Effector memory CD8-positive, alpha-beta T cell (primary cell): ENCODE measurements at regions not wholly inside any gene's neighbourhood (a gene's known extent, or its start where the extent isn't known, plus 50 kb on each side); places are given as distances from the start of the nearest gene placed in this dataset.
"Not testable (repeated sequence)": the region's sequence is repeated elsewhere in the genome, so short reads cannot be mapped to it uniquely, and the experiment has no call there.

Experiments used
- ATAC-seq: fragments of 150-1000 bp; cut with Tn5 transposase; replicated peaks from 2 replicates; pipeline ENCODE4 v1.10.0; 2021; ENCODE audit warnings: mild to moderate bottlenecking, moderate library complexity
- DNase-seq, 3 experiments: peaks; one replicate each; pipeline ENCODE4 v3.0.0; 2021
- H3K27ac Mint-ChIP-seq, 2 donors: one replicate each; pipeline ENCODE4 v1.8.0; 2022; ENCODE audit warnings: mild to moderate bottlenecking in 2 of 2, mixed read lengths in 2 of 2, moderate library complexity in 2 of 2
- H3K27me3 Mint-ChIP-seq, 2 donors: one replicate each; pipeline ENCODE4 v1.8.0; 2022; ENCODE audit warnings: mixed read lengths in 2 of 2
- H3K36me3 Mint-ChIP-seq: one replicate; pipeline ENCODE4 v1.8.0; 2022; ENCODE audit warnings: mild to moderate bottlenecking, moderate library complexity, mixed read lengths; ENCODE audit not compliant: insufficient read depth
- H3K4me1 Mint-ChIP-seq, 2 donors: one replicate each; pipeline ENCODE4 v1.8.0; 2022; ENCODE audit warnings: low read depth in 2 of 2, mixed read lengths in 2 of 2
- H3K4me3 Mint-ChIP-seq, 2 donors: one replicate each; pipeline ENCODE4 v1.8.0; 2022; ENCODE audit warnings: mild to moderate bottlenecking in 2 of 2, mixed read lengths in 2 of 2, moderate library complexity in 2 of 2
- H3K9me3 Mint-ChIP-seq, 2 donors: one replicate each; pipeline ENCODE4 v1.8.0; 2022; ENCODE audit warnings: mixed read lengths in 2 of 2

DNA sequence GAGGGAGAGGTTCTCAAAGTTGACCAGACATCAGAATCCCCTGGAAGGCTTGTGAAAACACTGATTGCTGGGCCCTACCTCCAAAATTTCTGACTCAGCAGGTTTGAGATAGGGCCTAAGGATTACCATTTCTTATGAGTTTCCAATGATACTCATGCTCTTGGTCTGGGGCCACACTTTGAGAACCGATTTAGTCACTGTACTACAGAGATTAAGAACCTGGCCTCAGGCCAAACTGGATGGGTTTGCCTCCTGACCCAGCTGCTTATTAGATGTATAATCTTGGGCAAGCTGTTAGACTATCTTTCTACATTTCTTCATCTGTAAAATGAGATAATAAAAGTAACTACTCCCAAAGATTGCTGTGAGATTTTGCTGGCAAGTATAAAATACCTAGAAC, 77.1 kb upstream of the SCIN start:
- no peaks in the 10 kb centered on the region for H3K36me3 Mint-ChIP-seq
- H3K27ac Mint-ChIP-seq: no peak overlapping the region
- peaks cover 2 to 4% of the 10 kb centered on the region in 2 donors for H3K4me1 Mint-ChIP-seq
- no peak overlapping the region for H3K4me3 Mint-ChIP-seq
- ATAC-seq: no peak
- DNase-seq: no peak
- no peaks in the 10 kb centered on the region for H3K9me3 Mint-ChIP-seq
- peaks cover 11 to 16% of the 10 kb centered on the region in 2 donors for H3K27me3 Mint-ChIP-seq

DNA sequence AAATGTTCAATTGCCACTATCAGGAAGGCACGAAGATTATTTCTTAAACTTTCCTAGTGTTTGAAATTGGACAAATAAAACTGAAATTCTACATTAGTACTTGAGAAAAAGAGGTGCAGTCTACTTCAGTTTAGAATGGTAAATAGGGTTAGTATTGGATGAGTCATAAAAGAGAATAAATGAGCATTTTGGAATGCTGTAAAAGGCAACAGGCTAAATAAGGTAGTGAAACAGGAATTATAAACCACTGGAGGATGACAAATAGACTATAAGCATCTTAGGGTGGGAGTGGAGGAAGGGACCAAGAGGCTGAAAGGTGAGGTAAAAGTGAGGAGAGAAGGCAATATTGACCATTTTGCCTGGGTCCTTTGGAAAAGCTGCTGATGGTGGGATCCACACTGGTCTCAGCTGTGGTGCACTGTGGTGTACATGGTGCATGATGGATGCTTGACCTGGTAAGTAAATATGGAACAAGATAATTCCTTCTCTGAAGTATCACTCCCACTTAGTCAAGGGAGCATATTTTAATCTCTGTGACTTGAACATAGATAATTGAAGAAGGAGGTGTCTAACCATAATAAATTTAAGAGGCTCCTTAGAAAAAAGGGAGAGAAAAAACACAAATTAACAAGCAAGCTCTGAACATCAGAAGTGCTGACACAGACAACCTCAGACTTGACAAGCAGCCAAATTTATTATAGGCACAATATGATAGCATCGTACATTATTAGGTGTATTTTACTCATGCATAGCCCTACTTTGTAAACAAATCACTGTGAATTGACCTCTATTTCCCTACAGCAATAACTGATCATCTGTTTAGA, 76.4 kb upstream of the SCIN start:
- no peak for DNase-seq
- peaks cover 11 to 16% of the 10 kb centered on the region in 2 donors for H3K27me3 Mint-ChIP-seq
- H3K9me3 Mint-ChIP-seq: no peaks in the 10 kb centered on the region
- H3K4me1 Mint-ChIP-seq: peaks cover 2 to 4% of the 10 kb centered on the region in 2 donors
- no peak overlapping the region for H3K4me3 Mint-ChIP-seq
- no peak for ATAC-seq
- H3K27ac Mint-ChIP-seq: no peak overlapping the region
- H3K36me3 Mint-ChIP-seq: no peaks in the 10 kb centered on the region

DNA sequence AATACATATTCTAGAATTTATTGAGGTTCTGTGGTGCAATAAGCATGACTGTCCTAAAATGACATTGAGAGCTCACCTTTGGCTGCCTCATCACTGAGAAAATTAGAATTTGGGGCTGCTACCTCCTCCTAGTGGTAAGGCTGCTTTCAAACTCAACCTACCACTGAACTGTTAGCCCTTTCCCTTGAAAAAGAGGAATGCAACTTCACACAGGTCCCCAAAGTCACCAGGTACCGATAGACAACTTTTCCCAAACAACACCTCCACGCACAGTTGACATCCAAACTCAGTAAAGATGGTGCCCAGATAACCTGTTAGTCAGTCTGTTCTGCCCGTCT, 75.9 kb upstream of the SCIN start:
- peaks cover 11 to 16% of the 10 kb centered on the region in 2 donors for H3K27me3 Mint-ChIP-seq
- no peaks in the 10 kb centered on the region for H3K36me3 Mint-ChIP-seq
- peaks cover 2 to 4% of the 10 kb centered on the region in 2 donors for H3K4me1 Mint-ChIP-seq
- H3K4me3 Mint-ChIP-seq: no peak overlapping the region
- DNase-seq (no peak), ATAC-seq (no peak)
- H3K27ac Mint-ChIP-seq: no peak overlapping the region
- H3K9me3 Mint-ChIP-seq: no peaks in the 10 kb centered on the region

DNA sequence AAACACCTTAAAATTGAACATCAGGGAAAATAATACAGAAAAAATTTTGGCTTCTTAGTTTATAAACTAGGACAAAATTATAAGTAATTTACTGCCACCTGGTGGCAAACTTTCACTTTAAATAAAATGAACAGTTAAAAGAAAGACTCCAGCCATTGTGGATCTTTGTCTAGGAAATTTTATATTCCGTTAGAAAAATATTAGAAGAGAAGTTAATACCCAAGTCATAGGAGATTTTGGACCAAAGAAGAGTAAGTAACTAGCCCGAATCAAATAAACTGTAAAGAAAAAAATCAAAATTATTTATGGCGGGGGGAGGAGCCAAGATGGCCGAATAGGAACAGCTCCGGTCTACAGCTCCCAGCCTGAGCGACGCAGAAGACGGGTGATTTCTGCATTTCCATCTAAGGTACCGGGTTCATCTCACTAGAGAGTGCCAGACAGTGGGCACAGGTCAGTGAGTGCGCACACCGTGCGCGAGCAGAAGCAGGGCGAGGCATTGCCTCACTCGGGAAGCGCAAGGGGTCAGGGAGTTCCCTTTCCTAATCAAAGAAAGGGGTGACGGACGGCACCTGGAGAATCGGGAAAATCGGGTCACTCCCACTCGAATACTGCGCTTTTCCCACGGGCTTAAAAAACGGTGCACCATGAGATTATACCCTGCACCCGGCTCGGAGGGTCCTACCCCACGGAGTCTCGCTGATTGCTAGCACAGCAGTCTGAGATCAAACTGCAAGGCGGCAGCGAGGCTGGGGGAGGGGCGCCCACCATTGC, 73.4 kb upstream of the SCIN start:
- not testable (repeated sequence) for H3K27ac Mint-ChIP-seq, H3K27me3 Mint-ChIP-seq, H3K36me3 Mint-ChIP-seq, ATAC-seq, DNase-seq, H3K4me1 Mint-ChIP-seq, H3K9me3 Mint-ChIP-seq
- H3K4me3 Mint-ChIP-seq: peak overlapping the region in 1 of 2 donors; percentile 77

DNA sequence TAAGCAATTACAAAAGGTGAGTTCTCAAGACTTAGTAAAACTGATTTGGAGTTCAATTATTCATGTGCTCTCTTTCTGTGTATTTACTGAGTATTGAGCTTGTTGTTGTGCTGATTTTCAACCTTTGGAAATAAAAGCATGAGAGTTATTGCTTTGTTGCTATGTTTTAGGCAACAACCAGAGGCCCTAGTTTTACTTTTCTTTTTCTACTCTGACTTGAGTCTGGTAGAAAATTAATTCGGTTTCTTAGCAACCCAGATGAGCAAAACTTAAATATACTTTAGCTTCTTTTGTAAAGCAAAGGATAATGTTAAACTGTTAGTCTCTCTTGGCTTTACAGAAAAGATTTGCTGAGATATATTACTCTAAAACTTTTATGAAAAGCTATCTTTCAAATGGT, 66.4 kb upstream of the SCIN start:
- H3K9me3 Mint-ChIP-seq: no peaks in the 10 kb centered on the region
- H3K4me1 Mint-ChIP-seq: no peaks in the 10 kb centered on the region
- DNase-seq (no peak), ATAC-seq (no peak)
- H3K27me3 Mint-ChIP-seq: no peaks in the 10 kb centered on the region
- H3K4me3 Mint-ChIP-seq: no peak overlapping the region
- H3K27ac Mint-ChIP-seq: no peak overlapping the region
- no peaks in the 10 kb centered on the region for H3K36me3 Mint-ChIP-seq

DNA sequence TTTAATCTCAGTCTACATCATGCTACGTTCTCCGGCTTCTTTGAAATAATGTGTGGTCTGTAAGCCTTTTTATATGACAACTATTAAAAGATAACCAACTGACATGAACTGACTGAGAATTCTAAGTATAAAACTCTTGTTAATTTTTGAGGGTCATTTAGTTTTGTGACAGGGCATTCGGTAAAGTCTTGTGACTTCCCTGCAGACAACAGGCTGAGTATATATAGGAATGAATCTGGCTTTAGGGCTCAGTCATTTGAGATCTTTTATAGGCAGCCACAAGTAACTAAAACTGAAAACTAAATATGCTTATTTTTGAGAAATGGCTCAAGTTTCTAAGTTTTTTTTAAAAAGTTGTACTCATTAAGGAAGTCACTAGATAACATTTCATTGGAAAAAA, 62.5 kb upstream of the SCIN start:
- no peaks in the 10 kb centered on the region for H3K4me1 Mint-ChIP-seq
- no peak overlapping the region for H3K4me3 Mint-ChIP-seq
- no peak for DNase-seq
- no peak overlapping the region for H3K27ac Mint-ChIP-seq
- H3K9me3 Mint-ChIP-seq: no peaks in the 10 kb centered on the region
- H3K36me3 Mint-ChIP-seq: no peaks in the 10 kb centered on the region
- H3K27me3 Mint-ChIP-seq: no peaks in the 10 kb centered on the region
- no peak for ATAC-seq

DNA sequence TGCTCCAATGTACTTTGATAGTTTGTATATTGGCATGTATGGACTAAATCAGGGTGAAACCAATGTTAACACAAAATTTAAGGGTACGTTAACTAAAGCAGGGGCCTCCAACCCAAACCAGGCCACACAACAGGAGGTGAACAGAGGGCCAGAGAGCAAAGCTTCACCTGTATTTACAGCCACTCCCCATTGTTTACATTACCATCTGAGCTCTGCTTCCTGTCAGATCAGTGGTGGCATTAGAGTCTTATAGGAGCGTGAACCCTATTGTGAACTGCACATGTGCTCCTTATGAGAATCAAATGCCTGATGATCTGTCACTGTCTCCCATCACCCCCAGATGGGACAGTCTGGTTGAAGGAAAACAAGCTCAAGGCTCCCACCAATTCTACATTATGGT, 62.0 kb upstream of the SCIN start:
- H3K4me1 Mint-ChIP-seq: no peaks in the 10 kb centered on the region
- no peaks in the 10 kb centered on the region for H3K27me3 Mint-ChIP-seq
- H3K4me3 Mint-ChIP-seq: no peak overlapping the region
- H3K36me3 Mint-ChIP-seq: no peaks in the 10 kb centered on the region
- H3K27ac Mint-ChIP-seq: no peak overlapping the region
- no peak for DNase-seq
- H3K9me3 Mint-ChIP-seq: no peaks in the 10 kb centered on the region
- no peak for ATAC-seq

DNA sequence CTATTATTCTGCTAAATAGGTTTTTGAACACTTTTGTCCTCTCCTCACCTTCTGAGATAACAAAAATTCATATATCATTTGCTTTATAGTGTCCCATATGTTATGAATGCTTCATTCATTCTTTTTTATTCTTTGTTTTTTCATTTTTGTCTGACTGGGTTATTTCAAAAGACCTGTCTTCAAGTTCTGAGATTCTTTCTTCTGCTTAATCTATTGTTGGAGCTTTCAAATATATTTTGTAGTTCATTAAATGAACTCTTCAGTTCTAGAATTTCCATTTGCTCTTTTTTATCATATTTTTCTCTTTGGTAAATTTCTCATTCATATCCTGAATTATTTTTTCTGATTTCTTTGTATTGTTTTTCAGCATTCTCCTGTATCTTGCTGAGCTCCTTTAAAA, 53.1 kb upstream of the SCIN start:
- Mint-ChIP-seq H3K27ac (no peak overlapping the region), H3K4me3 (no peak overlapping the region), H3K9me3 (peaks cover 5 to 13% of the 10 kb centered on the region in 2 donors), H3K36me3 (no peaks in the 10 kb centered on the region), H3K27me3 (peaks cover 19 to 22% of the 10 kb centered on the region in 2 donors), H3K4me1 (no peaks in the 10 kb centered on the region)
- DNase-seq (no peak), ATAC-seq (no peak)

DNA sequence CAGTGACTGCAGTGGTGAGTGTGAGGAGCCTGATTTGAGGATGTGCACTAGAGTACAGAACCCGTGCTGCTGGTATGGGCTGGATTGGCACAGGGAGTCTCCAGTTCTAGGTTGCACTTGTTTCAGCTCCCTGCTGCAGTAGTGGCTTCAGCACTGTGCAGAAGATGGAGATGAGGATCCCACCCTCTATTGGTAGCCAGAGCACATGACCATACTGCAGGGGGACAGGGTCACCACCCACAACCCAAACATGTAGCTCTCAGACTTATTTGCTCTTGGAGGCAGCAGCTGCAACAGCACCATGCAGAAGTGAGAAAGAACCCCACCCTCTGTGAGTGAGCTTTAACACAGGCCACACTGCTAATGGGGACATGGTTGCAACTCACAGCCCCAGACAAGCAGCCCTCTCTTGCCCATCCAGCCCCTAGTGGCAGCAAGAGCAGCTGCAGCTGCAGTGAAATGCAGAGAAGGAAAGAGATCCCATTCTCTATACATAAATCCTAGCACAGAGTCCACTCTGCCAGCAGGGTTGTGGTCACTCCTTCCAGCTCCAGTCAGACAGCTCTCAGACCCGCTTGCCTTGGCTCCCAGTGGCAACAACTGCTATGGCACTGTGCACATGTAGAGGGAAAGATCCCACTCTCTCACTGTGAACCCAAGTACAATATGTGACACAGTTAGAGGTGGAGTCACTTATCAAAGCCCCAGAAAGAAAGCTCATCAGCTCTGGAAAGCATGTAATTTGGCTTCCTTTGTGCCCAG, 51.4 kb upstream of the SCIN start:
- Mint-ChIP-seq H3K36me3 (no peaks in the 10 kb centered on the region), H3K27ac (no peak overlapping the region), H3K27me3 (peaks cover 27 to 34% of the 10 kb centered on the region in 2 donors), H3K4me3 (no peak overlapping the region), H3K9me3 (peaks cover 5 to 13% of the 10 kb centered on the region in 2 donors), H3K4me1 (no peaks in the 10 kb centered on the region)
- DNase-seq: no peak
- no peak for ATAC-seq

DNA sequence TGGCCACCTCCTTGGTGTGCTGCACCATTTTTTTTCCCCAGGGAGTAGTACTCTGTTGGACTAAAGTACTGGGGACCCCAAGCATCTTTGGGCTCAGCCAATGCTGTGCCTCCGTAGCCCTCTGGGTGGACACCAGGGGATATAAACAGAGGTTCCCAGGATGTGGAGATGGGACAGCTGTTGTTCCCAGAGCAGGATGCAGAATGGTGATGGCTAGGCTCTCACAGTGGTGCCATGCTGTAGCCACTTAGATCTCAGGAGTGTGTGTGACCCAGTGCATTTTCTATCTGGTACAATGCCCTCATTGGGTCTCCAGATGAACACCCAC, 50.9 kb upstream of the SCIN start:
- Mint-ChIP-seq H3K36me3 (no peaks in the 10 kb centered on the region), H3K4me1 (no peaks in the 10 kb centered on the region), H3K27me3 (peaks cover 27 to 34% of the 10 kb centered on the region in 2 donors), H3K27ac (no peak overlapping the region), H3K9me3 (peaks cover 5 to 13% of the 10 kb centered on the region in 2 donors), H3K4me3 (no peak overlapping the region)
- ATAC-seq (no peak), DNase-seq (no peak)
